HuH-7 (cell line): ENCODE measurements at regions not wholly inside any gene's neighbourhood (a gene's known extent, or its start where the extent isn't known, plus 50 kb on each side); places are given as distances from the start of the nearest gene placed in this dataset.

ENCODE experiments used
- DNase-seq: peaks from one replicate; pipeline ENCODE4 v3.0.0; 2011; ENCODE audit warnings: low spot score

DNA sequence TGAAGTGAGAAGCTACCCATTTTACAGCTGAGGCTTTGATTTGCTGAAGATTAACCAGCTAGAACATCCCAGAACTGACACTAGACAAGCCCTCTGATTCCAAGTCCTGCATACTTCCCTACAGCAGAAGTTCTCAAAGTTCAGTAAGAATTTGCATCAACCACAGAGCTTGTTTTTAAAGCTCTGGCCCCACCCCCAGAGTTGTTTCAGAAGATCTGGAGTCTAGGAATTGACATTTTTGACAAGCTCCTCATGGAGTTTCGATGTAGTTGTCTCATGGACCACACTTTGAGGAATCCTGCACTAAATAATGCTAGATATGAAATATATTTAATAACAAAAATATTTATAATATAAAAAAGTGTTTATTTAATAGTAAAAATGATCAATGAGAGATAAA lies 120.3 kb upstream of the ADAMTS18 start:
- no peak for DNase-seq

DNA sequence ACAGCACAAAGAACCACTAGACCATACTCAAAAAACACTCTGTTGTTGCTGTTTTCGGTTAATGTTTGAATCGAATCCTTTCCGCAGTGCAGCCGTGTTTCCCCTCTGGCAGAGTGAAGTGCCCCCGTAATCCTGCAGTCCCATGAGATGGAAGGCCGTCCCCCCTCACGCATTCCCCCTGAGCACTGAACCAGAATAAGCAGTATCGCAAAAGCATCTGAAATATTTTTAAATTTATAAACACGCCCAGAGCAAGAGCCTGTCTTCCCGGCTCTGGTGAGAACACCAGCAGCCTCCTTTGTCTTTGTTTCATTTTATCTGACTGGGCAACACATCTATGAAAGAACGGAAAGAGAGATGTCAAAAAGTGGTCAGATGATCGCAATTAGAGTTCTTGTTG lies 121.0 kb upstream of the ADAMTS18 start:
- DNase-seq: no peak

DNA sequence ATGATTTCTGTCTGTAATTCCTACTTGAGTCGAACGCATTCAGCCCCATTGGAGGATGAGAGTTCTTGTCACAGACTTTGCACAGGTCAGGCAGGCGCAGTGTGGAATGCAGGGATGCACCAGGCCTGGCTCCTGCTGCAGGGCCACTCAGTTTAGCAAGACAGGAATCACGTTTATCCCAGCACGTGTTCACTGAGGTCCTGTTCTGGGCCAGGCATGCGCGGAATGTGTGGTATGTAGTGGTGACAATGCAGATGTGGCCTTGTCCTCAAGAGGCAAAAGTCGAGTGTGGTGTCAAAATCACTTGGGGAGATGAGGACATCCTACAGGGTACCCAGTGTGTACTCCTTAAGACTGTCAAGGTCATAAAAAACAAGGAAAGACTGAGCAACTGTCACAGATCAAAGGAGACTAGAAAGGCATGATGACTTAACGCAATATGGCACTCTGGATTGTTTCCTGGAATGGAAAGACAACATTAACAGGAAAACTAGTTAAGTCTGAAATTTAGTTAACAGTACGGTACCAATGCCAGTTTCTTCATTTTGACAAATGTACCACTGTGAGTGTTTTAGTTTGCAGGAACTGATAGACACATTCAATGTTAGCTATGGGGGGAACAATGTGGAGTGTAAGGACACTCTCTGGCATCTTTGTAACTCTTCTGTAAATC lies 121.5 kb upstream of the ADAMTS18 start:
- no peak for DNase-seq

DNA sequence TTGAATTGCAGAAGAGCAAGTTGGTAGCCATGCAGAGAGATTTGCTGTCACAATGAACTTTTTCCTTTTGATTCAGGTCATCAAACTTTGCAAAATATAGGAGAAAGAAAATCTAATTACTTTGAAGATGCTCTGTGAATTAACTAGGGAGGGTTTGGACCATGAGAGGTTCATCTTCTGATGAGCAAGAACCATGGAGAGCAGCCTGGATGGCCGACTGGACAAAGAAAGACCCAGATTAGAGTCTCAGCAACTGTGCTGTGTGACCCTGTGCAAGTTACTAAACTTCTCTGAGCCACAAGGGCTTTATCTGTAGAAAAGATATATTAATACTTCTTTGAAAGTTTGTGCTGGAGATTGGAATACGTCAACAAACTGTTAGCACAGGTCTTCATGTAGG lies 122.6 kb upstream of the ADAMTS18 start:
- no peak for DNase-seq

DNA sequence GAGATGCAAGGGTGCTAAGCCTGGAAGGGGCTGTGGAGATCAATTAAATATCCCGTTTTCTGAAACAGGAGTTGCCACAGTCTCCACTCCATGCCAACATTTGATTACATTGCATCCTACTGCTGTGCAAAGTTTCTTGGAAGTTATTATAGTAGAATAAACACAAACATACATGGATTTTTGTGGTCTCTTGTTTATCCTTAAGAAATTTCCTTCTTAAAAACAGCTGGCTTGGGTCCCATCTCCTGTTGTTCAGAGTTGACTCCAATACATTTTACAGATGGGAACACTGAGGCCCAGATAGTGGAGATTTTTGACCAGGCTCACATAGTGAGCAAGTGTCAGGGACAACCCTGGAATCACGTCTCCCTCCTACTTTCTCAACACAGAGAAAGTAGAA lies 124.0 kb upstream of the ADAMTS18 start:
- no peak for DNase-seq

DNA sequence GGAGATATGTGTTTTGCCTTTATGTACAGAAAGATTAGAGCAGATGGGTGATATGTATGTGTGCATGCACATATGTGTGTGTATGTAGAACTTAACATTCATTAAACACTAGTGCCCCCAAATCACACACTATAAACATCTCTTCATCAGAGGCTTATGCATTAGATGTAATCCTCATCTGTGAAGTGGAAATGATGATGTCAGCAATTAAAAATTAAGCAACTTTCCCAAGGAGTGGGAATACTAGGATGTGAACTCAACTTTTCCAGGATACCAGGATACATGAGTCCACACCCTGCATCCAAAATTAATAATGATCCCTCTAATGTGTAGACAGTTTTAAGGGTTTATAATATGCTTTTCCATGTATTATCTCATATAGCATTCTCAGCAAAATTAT lies 127.7 kb upstream of the ADAMTS18 start:
- DNase-seq: no peak

DNA sequence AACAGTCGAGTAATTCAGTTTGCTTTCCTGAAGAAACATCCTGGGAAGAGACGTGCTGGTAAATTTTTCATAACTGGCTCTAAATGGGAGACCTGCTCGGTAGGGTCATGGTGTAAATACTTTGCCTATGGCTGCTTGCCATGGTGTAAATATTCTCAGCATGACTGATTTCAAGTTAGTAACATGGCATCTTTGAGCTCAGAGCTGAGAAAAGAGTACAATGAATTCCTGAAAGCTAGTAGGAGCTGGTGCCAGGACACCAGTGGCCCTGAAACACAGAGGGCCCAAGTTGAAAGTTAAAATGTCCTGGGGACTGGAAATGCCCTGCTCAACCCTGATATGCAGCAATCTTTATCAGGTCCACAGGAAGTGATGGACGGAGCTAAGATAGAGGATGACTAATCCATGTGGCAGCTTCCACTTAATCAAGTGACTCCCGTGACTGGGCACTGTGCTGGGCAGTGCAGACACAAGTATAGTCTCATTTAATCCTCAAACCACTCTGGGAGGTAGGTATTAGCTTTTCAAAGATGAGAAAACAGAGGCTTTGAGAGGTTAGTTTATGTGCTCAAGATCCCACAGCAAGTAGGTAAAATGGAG lies 130.1 kb upstream of the ADAMTS18 start:
- DNase-seq: no peak

DNA sequence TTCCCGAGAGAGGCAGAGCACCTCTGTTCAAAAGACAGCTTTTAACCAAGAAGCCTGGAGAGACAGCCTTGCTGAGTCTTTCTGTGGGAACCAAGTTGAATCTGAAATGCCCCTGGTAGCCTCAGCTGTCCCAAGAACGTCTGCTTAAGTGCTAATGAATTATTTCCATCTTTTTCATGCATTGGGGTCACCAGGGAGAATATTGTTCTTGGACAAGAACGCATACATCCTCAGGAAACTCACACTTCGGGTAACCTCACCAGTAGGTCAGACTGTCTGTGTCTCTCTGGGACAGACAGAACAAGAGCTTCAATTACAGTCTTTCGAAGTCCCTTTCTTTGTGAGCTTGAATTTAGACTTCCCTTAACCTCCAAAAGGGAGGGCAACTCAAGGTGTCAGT lies 134.6 kb upstream of the ADAMTS18 start:
- DNase-seq: no peak

DNA sequence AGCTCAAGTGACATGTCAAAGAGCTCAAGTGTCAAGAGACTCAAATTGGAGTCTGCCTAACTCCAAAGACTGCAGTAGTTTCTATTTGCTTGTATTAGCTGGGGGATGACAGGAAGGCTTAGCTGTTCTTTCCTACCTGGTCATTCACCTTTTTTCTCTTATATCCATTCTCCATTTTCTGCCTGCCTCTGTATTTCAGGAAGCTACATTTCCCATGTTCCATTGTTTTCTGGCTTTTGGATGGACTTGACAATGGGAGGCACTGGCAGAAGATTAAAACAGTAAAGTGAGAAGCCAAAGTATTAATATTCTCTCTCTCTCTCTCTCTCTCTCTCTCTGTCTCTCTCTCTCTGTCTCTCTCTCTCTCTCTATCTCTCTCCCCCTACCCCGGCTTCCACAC lies 135.7 kb upstream of the ADAMTS18 start:
- no peak for DNase-seq

DNA sequence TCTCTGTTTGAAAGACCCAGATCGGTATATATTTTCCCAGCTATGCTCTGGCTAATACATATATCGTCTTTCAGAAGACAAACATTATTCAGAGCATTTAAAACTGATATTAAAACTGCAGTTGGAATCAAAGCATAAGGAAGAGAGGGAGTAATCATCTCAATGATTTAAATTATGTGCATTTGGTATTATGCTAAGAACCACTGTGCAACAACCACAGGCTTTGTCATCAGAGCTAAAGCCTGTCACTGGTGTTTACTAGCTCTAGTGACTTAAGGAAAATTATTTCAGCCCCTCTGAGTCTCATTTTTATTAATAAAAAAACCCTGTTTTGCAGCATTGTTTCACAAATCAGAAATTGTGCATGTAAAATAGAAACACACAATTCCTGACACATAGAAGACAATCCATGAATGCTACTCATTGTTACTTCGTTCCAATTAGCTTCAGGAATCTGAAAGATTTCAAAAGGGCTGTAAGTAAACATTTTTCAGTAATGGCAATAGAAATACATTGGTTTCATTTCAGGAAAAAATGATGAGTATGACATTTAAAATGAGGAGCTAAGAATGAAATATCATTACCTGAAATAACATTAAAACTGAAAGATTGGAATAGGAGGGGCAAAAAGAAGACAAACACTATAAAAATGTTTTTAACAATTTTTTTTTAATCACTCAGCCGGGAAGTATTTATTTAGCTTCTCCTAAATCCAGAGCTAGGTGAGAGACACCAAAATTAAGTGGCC lies 136.5 kb upstream of the ADAMTS18 start:
- DNase-seq: no peak

DNA sequence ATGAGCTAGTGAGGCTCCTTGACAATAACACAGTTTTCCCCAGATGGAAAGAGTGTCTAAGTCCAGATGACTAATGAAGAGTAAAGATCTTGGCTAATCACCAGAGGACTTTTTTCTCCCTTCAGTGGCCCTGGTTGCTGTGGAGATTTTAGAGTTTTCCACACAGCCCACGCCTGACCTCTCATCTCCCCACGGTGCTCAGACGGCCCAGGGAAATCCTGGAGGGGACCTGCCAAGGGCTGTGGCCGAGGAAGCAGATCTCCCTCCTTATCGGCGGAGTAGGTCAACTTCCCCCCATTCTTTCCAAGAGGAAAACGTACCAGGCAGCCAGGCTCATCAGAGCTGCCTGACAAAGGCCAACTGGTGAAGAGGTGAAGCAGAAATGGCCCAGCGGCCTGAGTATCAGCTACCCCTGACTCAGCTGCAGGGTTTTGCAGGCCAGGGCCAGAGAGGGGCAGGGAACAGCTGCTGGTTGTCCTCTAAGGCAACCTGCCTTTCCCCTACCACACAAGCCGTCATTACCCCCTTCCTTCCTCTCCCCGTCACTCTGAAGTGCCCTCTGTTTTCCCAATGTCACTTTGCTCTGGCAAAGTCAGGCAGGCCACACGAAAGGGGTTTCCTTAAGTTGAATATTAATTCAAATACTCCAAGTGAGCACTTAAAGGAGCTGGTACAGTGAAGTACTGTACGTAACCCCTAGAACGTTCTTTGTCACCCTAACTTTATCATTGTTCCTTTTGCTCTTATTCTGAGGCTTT lies 140.2 kb upstream of the ADAMTS18 start:
- DNase-seq: no peak

DNA sequence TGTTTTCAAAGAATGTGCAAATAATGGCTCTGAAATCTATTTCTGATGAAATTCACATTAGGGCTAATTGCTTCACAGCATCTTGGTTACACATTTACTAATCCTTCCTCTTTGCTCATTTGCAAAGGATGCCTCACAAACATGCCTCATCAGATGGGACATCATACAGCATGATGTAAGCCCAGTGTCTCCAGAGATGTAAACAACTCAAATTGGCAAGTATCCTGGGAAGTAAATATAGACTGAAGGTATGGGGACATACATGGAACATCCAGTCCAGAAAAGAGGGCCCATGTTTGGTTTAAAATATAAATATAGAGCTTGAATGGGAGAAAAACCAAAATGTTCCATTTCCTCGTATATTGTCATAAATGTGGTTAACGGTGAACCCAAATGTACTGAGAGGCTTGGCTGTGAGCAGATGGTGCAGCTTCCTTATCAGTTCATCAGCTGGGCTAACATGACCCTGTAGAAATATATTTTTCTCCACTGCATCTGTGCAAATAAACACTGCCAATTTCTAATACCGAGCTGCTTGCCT lies 142.9 kb upstream of the NUDT7 start:
- no peak for DNase-seq

DNA sequence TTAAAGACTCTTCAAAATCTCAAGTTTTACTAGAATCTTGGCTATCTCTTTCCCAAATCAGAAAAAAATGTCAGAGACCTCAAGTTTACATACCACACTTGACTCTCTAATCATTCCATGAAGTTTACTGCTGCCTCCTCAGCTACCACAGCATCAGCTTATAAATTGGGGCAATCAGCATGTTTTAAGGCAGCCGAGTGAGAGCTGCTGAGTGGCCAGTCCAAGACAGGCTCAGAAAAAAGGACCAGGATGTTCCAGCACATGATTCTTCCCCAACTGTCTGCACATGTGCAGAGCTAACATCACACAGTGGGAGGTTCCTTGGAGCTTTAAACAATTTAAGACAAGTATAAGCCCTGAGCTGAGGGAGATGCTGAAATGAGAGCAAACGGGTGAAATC lies 140.6 kb upstream of the NUDT7 start:
- DNase-seq: no peak

DNA sequence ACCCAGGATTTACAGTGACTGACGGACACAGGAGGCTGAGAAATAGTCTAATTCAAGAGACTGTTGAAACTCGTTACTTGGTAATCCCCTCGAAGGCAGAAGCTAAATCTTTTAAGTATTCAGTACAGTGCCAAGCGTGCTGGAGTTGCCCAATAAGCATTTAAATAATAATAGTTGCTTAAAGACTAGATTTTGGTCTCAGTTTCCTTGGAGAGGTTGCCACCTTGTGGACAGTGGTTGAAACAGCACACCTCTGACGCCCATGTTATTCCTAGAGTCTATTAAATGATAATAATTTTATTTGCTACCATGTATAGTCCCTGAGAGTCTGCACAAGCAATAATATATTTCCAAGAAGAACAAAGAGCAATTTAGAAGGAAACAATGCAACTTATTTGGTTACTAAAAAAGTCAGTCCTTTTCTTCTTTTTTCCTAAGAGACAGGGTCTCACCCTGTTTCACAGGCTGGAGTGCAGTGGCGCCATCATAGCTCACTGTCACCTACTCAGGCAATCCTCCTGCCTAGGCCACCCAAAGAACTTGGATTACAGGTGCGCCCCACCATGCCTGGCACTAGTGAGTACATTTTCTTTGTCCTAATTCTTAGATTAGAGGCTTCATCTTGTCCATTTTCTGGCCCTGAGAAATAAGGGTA lies 138.0 kb upstream of the NUDT7 start:
- peak; percentile 29 for DNase-seq

DNA sequence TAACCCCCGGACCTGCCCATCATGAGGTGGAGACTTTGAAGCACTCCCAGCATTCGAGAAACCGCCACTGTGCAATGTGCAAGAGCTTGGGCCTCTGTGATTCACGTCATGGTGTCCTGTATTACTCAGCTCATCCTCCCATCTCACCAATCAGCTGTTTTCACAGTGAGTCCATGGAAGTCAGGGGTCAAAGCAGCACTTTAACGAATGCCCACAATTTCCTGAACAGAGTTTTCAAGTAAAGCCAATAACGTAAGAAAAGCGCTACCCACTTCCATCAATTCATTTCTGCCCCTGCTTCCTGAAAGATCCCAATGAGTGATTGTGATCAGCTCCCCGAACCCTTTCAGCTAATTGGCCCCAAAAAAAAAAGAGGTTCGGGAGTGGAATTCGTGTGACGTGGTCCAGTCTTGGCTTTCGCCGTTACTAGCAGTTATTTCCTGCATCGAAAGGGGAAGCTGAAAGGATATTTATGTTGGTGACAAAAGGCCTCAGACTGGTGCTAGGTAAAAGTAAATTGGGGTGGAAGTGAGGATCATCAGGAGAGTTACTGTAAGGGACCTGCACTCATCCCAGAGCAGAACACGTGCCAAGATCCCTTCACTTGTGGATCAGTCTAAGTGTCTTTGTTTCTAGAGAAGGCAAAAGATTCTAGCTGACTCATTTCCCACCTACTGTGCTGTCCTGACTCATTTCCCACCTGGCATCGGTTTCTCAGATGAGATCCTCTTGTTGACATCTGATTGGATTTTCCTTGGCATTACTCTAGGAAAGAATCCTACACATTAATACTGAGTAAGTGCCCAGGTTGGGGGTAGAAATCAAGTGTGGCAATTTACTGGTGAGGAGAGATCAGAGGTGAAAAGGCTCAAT lies 136.7 kb upstream of the NUDT7 start:
- DNase-seq: no peak

DNA sequence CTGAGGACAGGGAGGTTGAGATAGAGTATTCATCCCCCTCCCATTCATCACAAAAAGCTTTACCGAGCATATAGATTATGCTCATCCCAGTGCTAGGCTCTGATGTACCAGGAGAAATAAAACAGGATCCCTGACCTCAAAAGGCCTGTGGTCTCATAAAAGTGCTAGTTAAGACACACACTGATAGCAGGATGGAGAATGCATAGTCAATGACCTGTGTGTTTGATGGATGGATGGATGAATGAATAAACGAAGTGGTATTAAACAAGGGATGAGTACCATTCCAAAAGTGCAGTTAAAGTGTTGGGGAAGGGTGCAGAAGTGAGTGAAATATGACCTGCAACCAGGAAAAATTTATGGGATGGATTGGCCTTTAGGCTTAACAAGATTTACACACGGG lies 133.9 kb upstream of the NUDT7 start:
- no peak for DNase-seq

DNA sequence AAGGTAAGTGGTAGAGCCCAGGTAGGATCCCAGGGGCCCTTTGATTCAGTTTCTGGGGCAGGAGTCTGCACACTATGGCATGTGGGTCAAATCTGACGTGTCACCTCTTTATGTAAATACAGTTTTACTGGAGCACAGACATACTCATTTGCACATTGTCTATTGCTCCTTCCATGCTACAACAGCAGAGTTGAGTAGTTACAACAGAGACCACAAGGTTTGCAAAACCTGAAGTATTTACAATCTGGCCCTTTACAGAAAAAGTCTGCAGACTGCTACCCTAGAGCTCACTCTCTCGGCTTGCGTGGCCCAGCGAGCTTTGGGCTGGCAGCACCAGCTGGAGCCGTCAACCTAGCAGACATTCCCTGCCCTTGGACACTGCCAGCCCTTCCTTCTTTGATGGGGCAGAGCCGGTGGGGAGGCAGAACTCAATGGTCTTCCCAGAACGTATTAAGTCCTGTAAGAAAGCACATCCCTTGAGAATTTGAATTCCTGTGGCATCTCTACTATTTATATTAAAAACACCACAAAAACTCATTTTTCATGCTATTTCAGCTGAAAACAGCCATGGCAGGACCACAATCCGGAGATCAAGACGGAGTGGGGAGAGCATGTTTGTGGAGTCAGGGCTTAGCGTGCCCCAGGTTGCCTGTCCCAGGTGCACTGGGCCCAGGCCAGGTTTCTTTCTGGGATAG lies 133.1 kb upstream of the NUDT7 start:
- DNase-seq: no peak

DNA sequence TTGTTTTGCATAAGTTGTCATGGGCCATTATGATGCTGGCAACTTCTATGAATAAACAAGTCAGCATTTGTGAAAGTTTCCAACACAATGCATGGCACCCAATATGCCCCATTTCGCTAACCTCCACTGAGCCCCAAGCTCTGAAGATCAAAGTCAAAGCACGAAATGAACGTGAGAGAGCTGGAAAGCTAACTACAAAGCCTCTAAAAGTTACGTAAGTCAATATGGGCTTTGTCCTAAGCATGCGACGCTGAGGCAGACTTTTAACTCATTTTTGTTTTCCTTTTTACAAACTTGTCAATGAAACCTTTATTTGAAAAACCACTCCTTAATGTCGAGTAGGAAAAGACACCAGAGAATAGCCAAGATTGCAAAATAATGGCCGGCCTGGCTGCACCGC lies 131.6 kb upstream of the NUDT7 start:
- no peak for DNase-seq

DNA sequence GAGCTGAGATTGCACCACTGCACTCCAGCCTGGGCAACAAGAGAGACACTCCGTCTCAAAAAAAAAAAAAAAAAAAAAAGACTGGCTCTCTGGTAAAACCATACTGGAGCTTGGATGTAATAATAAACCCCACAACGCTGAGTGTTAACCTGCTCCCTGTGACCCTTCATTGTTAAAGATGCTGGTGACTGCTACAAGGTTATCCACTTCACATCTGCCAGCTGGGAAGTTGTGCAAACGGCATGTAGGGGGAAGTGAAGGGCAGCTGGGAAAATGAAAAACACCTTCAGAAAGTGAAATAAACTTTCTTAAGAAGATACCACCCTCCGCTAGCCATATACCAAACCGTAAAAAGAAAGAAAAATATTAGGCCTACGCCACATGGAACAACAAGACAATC lies 131.0 kb upstream of the NUDT7 start:
- no peak for DNase-seq

DNA sequence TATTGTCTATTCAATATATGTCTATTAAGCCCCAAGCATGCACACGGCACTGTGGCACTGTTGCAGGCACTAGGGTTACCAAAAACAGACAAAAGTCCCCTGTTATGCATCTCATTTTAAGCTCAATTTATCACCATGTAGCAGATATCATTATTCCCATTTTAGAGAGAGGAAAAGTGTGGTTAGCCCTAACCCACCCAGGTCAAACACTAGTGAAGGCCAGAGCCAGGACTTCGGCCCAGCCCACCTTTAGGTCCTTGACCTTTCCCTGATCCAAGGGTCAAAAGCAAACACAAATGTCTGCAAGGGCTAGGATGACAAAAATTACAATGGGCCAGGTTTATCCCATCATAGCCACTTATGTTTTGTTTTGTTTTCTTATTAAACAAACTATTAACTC lies 130.3 kb upstream of the NUDT7 start:
- no peak for DNase-seq
